ENCODE measurements at regions not wholly inside any gene's neighbourhood (a gene's known extent, or its start where the extent isn't known, plus 50 kb on each side); places are given as distances from the start of the nearest gene placed in this dataset.
"Not testable (repeated sequence)": the region's sequence is repeated elsewhere in the genome, so short reads cannot be mapped to it uniquely, and the experiment has no call there.

GRCh38 chr14:85187521-85187920 is 342.4 kb upstream of the FLRT2 start:
- Histone ChIP-seq H3K4me3 (ENCODE audit: low read length) (no peak overlapping the region), H3K9me3 (ENCODE audit: control insufficient read depth, insufficient read depth, low read length) (no peaks in the 10 kb centered on the region), H3K36me3 (ENCODE audit: control insufficient read depth, insufficient read depth, low read length) (no peaks in the 10 kb centered on the region), H3K27me3 (ENCODE audit: control insufficient read depth, insufficient read depth, low read length) (no peaks in the 10 kb centered on the region), H3K27ac (ENCODE audit: low read length) (no peak overlapping the region), H3K4me1 (ENCODE audit: control insufficient read depth, insufficient read depth, low read length) (no peaks in the 10 kb centered on the region)
- no peak overlapping the region for H3K27ac Mint-ChIP-seq
- no peaks in the 10 kb centered on the region for H3K4me1 Mint-ChIP-seq
- no peak overlapping the region for H3K4me3 Mint-ChIP-seq
- no peaks in the 10 kb centered on the region for H3K27me3 Mint-ChIP-seq (ENCODE audit: low read depth in 2 of 2)
- intact Hi-C loops (cut with micrococcal nuclease) = no loop called here
- H3K9me3 Mint-ChIP-seq = no peaks in the 10 kb centered on the region
- TF ChIP-seq CTCF (IDR thresholded peaks at IDR 0.05) = no peak
- ATAC-seq (no peak), DNase-seq (no peak)
- H3K36me3 Mint-ChIP-seq = no peaks in the 10 kb centered on the region
- no CpG with 5 or more reads among the region's 1 CpG for WGBS (ENCODE audit: insufficient coverage)

GRCh38 chr14:85188836-85189235 is 341.1 kb upstream of the FLRT2 start:
- 89% methylated on average over 1 of the region's 1 CpG for WGBS (ENCODE audit: insufficient coverage)
- Histone ChIP-seq H3K36me3 (ENCODE audit: control insufficient read depth, insufficient read depth, low read length) (no peaks in the 10 kb centered on the region), H3K4me1 (ENCODE audit: control insufficient read depth, insufficient read depth, low read length) (no peaks in the 10 kb centered on the region), H3K4me3 (ENCODE audit: low read length) (no peak overlapping the region), H3K27me3 (ENCODE audit: control insufficient read depth, insufficient read depth, low read length) (no peaks in the 10 kb centered on the region), H3K9me3 (ENCODE audit: control insufficient read depth, insufficient read depth, low read length) (no peaks in the 10 kb centered on the region), H3K27ac (ENCODE audit: low read length) (no peak overlapping the region)
- no peaks in the 10 kb centered on the region for H3K9me3 Mint-ChIP-seq
- no peaks in the 10 kb centered on the region for H3K36me3 Mint-ChIP-seq
- H3K27me3 Mint-ChIP-seq (ENCODE audit: low read depth in 2 of 2) = no peaks in the 10 kb centered on the region
- ATAC-seq = no peak
- TF ChIP-seq CTCF (IDR thresholded peaks at IDR 0.05) = no peak
- DNase-seq = no peak
- H3K4me3 Mint-ChIP-seq = no peak overlapping the region
- H3K4me1 Mint-ChIP-seq = no peaks in the 10 kb centered on the region
- H3K27ac Mint-ChIP-seq = no peak overlapping the region
- intact Hi-C loops (cut with micrococcal nuclease) = no loop called here

GRCh38 chr14:85189253-85189652 is 340.7 kb upstream of the FLRT2 start:
- intact Hi-C loops (cut with micrococcal nuclease) = not testable (repeated sequence)

GRCh38 chr14:85190251-85190650 is 339.7 kb upstream of the FLRT2 start:
- H3K9me3 Mint-ChIP-seq = no peaks in the 10 kb centered on the region
- 90% methylated on average over 3 of the region's 5 CpGs for WGBS (ENCODE audit: insufficient coverage)
- no peak overlapping the region for H3K4me3 ChIP-seq (ENCODE audit: low read length)
- peaks cover 0 to 4% of the 10 kb centered on the region in 2 donors for H3K4me1 Mint-ChIP-seq
- H3K4me3 Mint-ChIP-seq = no peak overlapping the region
- H3K27ac ChIP-seq (ENCODE audit: low read length) = no peak overlapping the region
- no peaks in the 10 kb centered on the region for H3K36me3 Mint-ChIP-seq
- no peaks in the 10 kb centered on the region for H3K27me3 Mint-ChIP-seq (ENCODE audit: low read depth in 2 of 2)
- no peak for DNase-seq
- TF ChIP-seq CTCF (IDR thresholded peaks at IDR 0.05) = no peak
- H3K27ac Mint-ChIP-seq = no peak overlapping the region
- ATAC-seq = no peak
- intact Hi-C loops (cut with micrococcal nuclease) = no loop called here
- no peaks in the 10 kb centered on the region for H3K9me3 ChIP-seq (ENCODE audit: control insufficient read depth, insufficient read depth, low read length)
- no peaks in the 10 kb centered on the region for H3K36me3 ChIP-seq (ENCODE audit: control insufficient read depth, insufficient read depth, low read length)
- no peaks in the 10 kb centered on the region for H3K27me3 ChIP-seq (ENCODE audit: control insufficient read depth, insufficient read depth, low read length)
- H3K4me1 ChIP-seq (ENCODE audit: control insufficient read depth, insufficient read depth, low read length) = no peaks in the 10 kb centered on the region

More at GRCh38 chr14:85189253-85189652, 340.7 kb upstream of the FLRT2 start:
- ATAC-seq; H3K4me3 Mint-ChIP-seq; H3K4me1 ChIP-seq (ENCODE audit: control insufficient read depth, insufficient read depth, low read length); H3K36me3 Mint-ChIP-seq; H3K27ac ChIP-seq (ENCODE audit: low read length); H3K36me3 ChIP-seq (ENCODE audit: control insufficient read depth, insufficient read depth, low read length); H3K27me3 Mint-ChIP-seq (ENCODE audit: low read depth in 2 of 2); H3K9me3 Mint-ChIP-seq; H3K4me3 ChIP-seq (ENCODE audit: low read length); H3K27ac Mint-ChIP-seq; H3K9me3 ChIP-seq (ENCODE audit: control insufficient read depth, insufficient read depth, low read length); H3K4me1 Mint-ChIP-seq; H3K27me3 ChIP-seq (ENCODE audit: control insufficient read depth, insufficient read depth, low read length); DNase-seq: not testable (repeated sequence)
- WGBS (ENCODE audit: insufficient coverage) = 96% methylated on average over 3 of the region's 6 CpGs

All from natural killer cell (primary cell).